Keratinocyte (primary cell): ENCODE measurements at regions not wholly inside any gene's neighbourhood (a gene's known extent, or its start where the extent isn't known, plus 50 kb on each side); places are given as distances from the start of the nearest gene placed in this dataset.
"Not testable (repeated sequence)": the region's sequence is repeated elsewhere in the genome, so short reads cannot be mapped to it uniquely, and the experiment has no call there.

Experiments
- DNase-seq: peaks from one replicate; pipeline ENCODE4 v3.0.0-alpha.2; 2011; ENCODE audit warnings: low read depth, missing footprints, low spot score
- FAIRE-seq: peaks from 2 replicates; lab custom pipeline; 2011; peaks lifted over from hg19 to GRCh38; lab: Jason Lieb, UNC
- H2AFZ ChIP-seq: 2 replicates; pipeline ENCODE4 v1.6.0; 2012; ENCODE audit warnings: low read length, control low read depth, inconsistent platforms; ENCODE audit not compliant: control insufficient read depth
- H3K27ac ChIP-seq: 2 replicates; pipeline ENCODE4 v1.5.1; 2011; ENCODE audit warnings: low read length; ENCODE audit not compliant: control insufficient read depth, insufficient read depth
- H3K27me3 ChIP-seq: 3 replicates; pipeline ENCODE4 v1.6.0; 2011; ENCODE audit warnings: low read length; ENCODE audit not compliant: control insufficient read depth, insufficient read depth; ENCODE audit errors: extremely low read depth
- H3K36me3 ChIP-seq, 2 experiments: 2 replicates in 1 of 2; 3 replicates in 1 of 2; pipeline ENCODE4 v1.5.1; 2011; ENCODE audit warnings: low read length in 2 of 2, mild to moderate bottlenecking in 1 of 2; ENCODE audit not compliant: control insufficient read depth in 2 of 2, insufficient read depth in 2 of 2; ENCODE audit errors: extremely low read depth in 1 of 2
- H3K4me1 ChIP-seq: 3 replicates; pipeline ENCODE4 v1.5.1; 2011; ENCODE audit warnings: low read length; ENCODE audit not compliant: control insufficient read depth, insufficient read depth; ENCODE audit errors: extremely low read depth
- H3K4me2 ChIP-seq: 3 replicates; pipeline ENCODE4 v1.6.0; 2011; ENCODE audit warnings: low read depth, low read length; ENCODE audit not compliant: control insufficient read depth, insufficient read depth; ENCODE audit errors: extremely low read depth
- H3K4me3 ChIP-seq, 3 experiments: fragments of 200-600 bp in 1 of 3; sonication (generic) in 1 of 3; 2 replicates in 2 of 3; 3 replicates in 1 of 3; pipeline ENCODE4 v1.5.1; 2011 to 2016; ENCODE audit warnings: low read length in 3 of 3, mild to moderate bottlenecking in 3 of 3, control low read depth in 2 of 3, inconsistent platforms in 1 of 3, low read depth in 1 of 3, mixed read lengths in 1 of 3, mixed run types in 1 of 3, moderate library complexity in 1 of 3; ENCODE audit not compliant: control insufficient read depth in 2 of 3, insufficient read depth in 2 of 3; ENCODE audit errors: extremely low read depth in 1 of 3
- H3K79me2 ChIP-seq: 2 replicates; pipeline ENCODE4 v1.6.0; 2012; ENCODE audit warnings: low read length; ENCODE audit not compliant: control insufficient read depth, insufficient read depth
- H3K9ac ChIP-seq: 3 replicates; pipeline ENCODE4 v1.6.0; 2011; ENCODE audit warnings: low read length; ENCODE audit not compliant: control insufficient read depth, insufficient read depth; ENCODE audit errors: extremely low read depth
- H3K9me1 ChIP-seq: 3 replicates; pipeline ENCODE4 v1.6.0; 2011; ENCODE audit warnings: low read length; ENCODE audit not compliant: control insufficient read depth, insufficient read depth; ENCODE audit errors: extremely low read depth
- H3K9me3 ChIP-seq: 2 replicates; pipeline ENCODE4 v1.5.1; 2012; ENCODE audit warnings: low read depth, low read length; ENCODE audit not compliant: control insufficient read depth
- H4K20me1 ChIP-seq: 3 replicates; pipeline ENCODE4 v1.6.0; 2011; ENCODE audit warnings: low read length; ENCODE audit not compliant: control insufficient read depth, insufficient read depth; ENCODE audit errors: extremely low read depth
- CTCF ChIP-seq, 3 experiments: IDR thresholded peaks in 1 of 3; conservative IDR thresholded peaks in 1 of 3; optimal IDR thresholded peaks in 1 of 3; 2 replicates in 2 of 3; 3 replicates in 1 of 3; pipeline versions ENCODE3 to v1.5.1; 2011; ENCODE audit warnings: low read length in 3 of 3, mild to moderate bottlenecking in 3 of 3, moderate library complexity in 2 of 3, control low read depth in 1 of 3, inconsistent platforms in 1 of 3; ENCODE audit not compliant: insufficient read depth in 2 of 3; ENCODE audit errors: extremely low read depth in 1 of 3
- dilution Hi-C: fragments of 300-500 bp; cut with MboI; formaldehyde crosslinking; loops from one replicate; pipeline ENCODE4 v1.7.0; 2020; ENCODE audit warnings: low sequenced_read_pairs; ENCODE audit not compliant: extremely low pct_ligation_motif_present
- small RNA-seq, 3 experiments: library from RNA; depleted of rRNA; stranded (forward); fragments of <200 nt; gene quantifications; one replicate each; pipeline ENCODE3, GENCODE V24; 2012; ENCODE audit warnings: low read depth in 3 of 3, low replicate concordance in 1 of 3; ENCODE audit not compliant: insufficient read length in 3 of 3

DNA sequence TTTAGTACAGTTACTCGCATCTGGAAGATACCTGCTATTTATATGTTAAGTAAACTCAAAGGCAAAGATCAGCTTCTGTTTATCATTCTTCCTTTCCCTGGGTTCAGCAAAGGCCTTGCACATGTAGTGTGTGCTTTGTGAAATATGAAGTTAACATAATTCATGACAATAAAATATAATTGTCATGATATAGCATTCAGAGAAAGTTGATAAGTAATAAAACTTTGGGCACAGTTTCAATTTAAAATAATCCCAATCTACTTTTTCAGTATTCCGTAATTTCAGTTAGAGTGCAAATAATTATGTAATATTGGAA is 51.9 kb upstream of the ZNF217 start:
- Histone ChIP-seq H2AFZ (no peak overlapping the region), H3K4me2 (no peak overlapping the region), H3K9ac (no peak overlapping the region), H3K36me3 (no peaks in the 10 kb centered on the region), H3K9me1 (no peaks in the 10 kb centered on the region), H3K79me2 (no peaks in the 10 kb centered on the region), H3K9me3 (no peaks in the 10 kb centered on the region), H3K4me1 (peaks cover 16% of the 10 kb centered on the region), H3K4me3 (no peak overlapping the region), H3K27me3 (no peaks in the 10 kb centered on the region), H3K27ac (no peak overlapping the region), H4K20me1 (no peaks in the 10 kb centered on the region)
- no peak for FAIRE-seq
- dilution Hi-C loops, result no loop called here
- TF ChIP-seq CTCF (optimal IDR thresholded peaks at IDR 0.05 in 1 of 3, IDR thresholded peaks at IDR 0.05 in 1 of 3, conservative IDR thresholded peaks at IDR 0.05 in 1 of 3; ENCODE audit: extremely low read depth in 1 of 3, insufficient read depth in 2 of 3, low read length in 3 of 3), result no peak
- DNase-seq, result no peak

DNA sequence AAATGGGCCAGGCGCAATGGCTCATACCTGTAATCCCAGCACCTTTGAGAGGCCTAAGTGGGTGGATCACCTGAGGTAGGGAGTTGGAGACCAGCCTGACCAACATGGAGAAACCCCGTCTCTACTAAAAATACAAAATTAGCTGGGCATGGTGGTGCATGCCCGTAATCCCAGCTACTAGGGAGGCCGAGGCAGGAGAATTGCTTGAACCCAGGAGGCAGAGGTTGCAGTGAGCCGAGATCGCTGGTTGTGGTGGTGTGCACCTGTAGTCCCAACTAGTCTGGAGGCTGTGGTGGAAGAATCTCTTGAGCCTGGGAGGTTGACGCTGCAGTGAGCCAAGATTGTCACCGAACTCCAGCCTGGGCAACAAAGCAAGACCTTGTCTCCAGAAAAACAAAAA is 50.5 kb upstream of the ZNF217 start:
- DNase-seq, H3K9me1 ChIP-seq, H3K79me2 ChIP-seq, H3K27ac ChIP-seq, FAIRE-seq, H3K4me2 ChIP-seq, dilution Hi-C loops, H3K9me3 ChIP-seq, H2AFZ ChIP-seq, H4K20me1 ChIP-seq, H3K9ac ChIP-seq, H3K4me3 ChIP-seq, H3K36me3 ChIP-seq, H3K27me3 ChIP-seq: not testable (repeated sequence)
- H3K4me1 ChIP-seq, result peaks cover 16% of the 10 kb centered on the region

Small RNA genes in the stretch of these regions (small RNA-seq; reads per million reads assigned to genes)
- 0 reads per million in 3 experiments for gene RNU7-14P
